Loucy (cell line): ENCODE measurements at regions not wholly inside any gene's neighbourhood (a gene's known extent, or its start where the extent isn't known, plus 50 kb on each side); places are given as distances from the start of the nearest gene placed in this dataset.

Source experiments
- EZH2phosphoT487 ChIP-seq: fragments of 200-600 bp; IDR thresholded peaks from 2 replicates; pipeline ENCODE4 v1.6.1; 2018; ENCODE audit warnings: antibody characterized with exemption, mild to moderate bottlenecking, moderate library complexity, borderline replicate concordance
- TF ChIP-seq, protein P1 (sequence below): fragments of 200-600 bp; sonication (generic); conservative IDR thresholded peaks from 2 replicates; pipeline ENCODE4 v1.5.1; 2014; ENCODE audit warnings: mild to moderate bottlenecking, antibody characterized with exemption, low read length

DNA sequence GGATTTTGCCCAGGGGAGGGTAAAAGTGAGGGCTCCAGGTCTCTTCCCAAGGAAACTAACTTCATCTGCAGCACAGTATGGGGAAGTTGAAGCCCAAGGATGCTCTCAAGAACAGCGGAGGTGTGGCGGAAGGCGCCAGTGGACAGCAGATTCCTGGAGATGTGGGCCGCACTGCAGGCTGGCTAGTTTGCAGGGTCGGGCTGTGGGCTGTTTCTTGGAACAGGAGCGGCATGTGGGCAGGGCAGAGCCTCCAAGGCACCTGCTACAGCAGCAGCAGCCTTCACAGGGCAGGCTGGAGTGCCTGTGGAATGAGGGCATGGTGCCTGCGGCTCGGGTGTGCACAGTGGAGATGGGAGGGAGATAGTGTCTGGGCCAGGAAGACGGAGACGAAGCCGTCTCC is 100.0 kb upstream of the SFSWAP start:
- TF ChIP-seq, protein P1, sequence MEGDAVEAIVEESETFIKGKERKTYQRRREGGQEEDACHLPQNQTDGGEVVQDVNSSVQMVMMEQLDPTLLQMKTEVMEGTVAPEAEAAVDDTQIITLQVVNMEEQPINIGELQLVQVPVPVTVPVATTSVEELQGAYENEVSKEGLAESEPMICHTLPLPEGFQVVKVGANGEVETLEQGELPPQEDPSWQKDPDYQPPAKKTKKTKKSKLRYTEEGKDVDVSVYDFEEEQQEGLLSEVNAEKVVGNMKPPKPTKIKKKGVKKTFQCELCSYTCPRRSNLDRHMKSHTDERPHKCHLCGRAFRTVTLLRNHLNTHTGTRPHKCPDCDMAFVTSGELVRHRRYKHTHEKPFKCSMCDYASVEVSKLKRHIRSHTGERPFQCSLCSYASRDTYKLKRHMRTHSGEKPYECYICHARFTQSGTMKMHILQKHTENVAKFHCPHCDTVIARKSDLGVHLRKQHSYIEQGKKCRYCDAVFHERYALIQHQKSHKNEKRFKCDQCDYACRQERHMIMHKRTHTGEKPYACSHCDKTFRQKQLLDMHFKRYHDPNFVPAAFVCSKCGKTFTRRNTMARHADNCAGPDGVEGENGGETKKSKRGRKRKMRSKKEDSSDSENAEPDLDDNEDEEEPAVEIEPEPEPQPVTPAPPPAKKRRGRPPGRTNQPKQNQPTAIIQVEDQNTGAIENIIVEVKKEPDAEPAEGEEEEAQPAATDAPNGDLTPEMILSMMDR, result no peak
- no peak for TF ChIP-seq EZH2phosphoT487
